Activated effector memory CD4-positive, alpha-beta T cell treated with Interleukin-2 at 50 U/mL for 16 hours (primary cell): ENCODE measurements at regions not wholly inside any gene's neighbourhood (a gene's known extent, or its start where the extent isn't known, plus 50 kb on each side); places are given as distances from the start of the nearest gene placed in this dataset.
"Not testable (repeated sequence)": the region's sequence is repeated elsewhere in the genome, so short reads cannot be mapped to it uniquely, and the experiment has no call there.

Source experiments
- DNase-seq: peaks from one replicate; pipeline ENCODE4 v3.0.0-alpha.2; 2020

DNA sequence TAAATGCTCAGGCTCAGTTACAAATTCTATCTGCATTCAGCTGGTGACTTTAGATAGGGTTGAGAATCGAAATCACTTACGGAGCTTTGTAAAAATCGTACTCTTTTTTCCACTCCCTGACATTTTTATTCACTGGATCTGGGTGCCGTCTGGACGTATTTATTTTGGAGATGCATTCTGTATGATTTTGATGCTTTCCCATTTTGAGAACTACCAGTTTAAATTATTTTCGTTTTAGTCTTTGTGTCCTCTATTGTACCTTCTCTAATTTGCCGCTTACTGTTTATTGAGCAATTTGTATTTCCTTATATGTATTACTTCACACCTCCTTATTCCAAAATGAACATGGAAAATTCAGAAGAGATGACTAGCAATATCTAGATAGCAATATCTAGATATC, 96.2 kb downstream of the FASLG start:
- DNase-seq, result no peak

DNA sequence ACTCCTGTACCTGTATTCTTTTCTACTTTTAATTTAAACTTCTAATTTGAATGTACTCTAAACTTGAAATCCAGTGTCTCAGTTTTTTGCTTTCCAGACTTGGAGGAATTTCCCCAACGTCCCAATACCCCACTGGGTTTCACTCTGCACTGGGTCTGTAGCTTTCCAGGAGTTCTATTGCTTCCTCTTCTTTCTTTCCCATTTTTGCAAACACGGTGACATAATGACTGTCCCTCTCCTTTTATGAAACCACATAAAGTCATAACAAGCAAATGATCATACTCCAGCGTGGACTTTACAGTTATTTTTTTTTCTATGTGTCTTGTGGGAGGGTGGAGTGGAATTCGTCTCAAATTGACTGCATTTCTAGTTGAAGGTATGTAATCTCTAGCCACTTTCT, 97.1 kb downstream of the FASLG start:
- DNase-seq, result no peak

DNA sequence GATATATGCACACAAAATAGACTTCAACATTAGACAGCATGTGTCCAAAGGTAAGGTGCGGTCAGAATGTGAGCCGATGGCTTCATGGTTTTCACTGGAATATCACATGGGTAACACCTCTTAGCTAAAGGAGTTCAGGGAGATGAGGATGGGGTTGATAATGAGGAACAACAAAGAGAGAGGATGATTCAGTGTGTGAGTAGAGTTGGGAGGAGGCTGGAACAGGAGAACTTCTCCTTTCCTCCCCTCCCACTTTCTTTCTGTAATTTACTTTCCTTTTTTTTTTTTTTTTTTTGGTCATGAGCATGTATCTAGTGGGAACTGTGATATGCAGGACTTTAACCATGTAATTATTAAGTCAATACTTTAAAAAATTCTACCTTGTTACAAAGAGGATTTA, 99.4 kb downstream of the FASLG start:
- DNase-seq, result no peak

DNA sequence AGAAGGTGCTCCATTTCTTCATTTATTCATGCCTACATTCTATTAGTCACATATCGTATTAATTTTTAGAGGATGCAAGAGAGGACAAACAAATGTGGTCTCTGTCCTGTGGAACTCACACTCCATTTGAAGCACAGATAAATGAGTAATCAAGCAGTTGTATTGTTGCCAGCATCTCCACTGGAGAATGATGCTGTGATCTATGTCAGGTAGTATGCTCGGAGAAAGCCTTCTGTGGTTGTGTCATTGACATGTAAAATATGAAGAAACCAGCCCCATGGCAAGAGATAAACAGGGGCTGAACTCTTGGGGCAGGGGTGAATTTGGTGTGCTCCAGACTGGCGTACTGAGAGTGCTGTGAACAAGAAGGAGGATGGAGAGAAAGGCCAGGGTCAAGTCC, 101.2 kb downstream of the FASLG start:
- no peak for DNase-seq

DNA sequence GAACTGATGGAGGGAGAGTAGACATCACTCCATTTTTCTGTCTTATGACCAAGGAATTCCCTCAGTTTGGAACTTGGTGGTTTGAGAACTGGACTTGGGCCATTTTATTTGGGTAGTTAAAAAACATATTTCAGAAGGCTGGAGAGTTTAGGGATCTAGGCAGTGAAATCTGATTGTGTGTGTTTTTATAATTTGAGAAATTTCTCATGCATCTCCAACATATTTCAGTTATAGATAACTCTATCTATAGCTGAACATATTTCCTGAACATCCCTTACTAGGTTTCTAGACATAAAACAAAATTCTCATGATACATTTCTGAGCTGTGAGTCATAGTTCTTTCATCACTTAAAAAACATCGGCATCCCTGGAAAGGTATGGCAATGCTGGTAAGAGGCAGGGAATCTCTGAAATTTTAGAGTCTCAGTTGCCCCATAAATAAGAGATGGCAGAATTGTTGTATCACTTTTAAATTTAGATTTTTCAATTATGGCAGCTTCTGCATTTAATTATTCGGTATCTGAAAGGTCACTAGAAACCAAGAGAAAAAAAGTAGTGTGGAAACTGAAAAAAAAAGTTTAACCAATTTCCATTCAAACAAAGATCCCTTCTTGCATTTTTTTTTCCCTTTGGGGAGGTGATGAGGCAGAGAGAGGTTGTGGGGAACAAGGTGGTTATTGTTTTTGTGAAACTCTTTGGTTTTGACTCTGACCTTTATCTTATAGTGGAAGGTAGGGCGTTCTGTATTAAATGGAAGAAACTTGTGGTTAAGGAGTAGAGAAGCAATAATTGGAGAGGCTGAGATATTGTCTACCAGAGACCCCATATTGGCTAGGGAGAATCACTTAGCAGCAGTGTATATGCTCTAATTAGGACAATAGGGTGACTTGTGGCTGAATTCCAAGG, 102.9 kb downstream of the FASLG start:
- DNase-seq, result no peak

DNA sequence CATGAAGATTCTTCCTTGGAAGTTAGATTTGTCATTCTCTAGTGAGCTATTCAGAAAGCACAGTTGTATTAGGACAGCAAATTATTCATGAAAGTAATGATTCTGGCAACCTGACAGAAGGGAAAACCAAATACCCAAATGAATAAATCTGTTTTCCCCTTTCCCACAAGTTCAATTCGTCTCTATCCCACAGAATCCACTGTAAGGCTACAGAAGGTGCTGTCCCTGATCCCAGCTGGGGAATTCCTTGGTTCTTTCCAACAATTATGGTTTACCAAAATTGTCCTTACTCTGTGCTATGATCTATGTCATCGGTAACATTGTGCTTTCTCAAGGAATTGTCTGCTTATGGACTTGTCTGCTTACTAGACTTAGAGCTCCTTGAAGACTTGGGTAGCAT, 104.2 kb downstream of the FASLG start:
- no peak for DNase-seq

DNA sequence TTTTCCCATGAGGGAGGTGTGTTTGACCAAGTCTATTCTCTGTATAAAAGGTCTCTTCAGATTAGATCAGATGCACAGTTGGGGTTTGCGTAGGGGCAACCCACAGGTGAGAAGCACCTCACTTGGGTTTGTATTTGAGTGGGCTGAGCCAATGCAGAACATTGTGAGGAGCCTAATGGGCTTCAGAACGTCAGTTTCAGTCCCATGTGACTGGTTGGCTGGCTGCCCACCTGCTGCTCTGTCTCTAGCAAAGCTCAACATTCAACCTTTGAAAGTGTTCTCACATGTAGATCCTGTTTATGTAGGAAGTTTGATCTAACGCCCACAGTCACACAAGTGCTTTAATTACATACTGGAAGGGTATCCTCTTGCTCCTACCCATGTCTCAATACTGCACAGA, 105.5 kb downstream of the FASLG start:
- no peak for DNase-seq

DNA sequence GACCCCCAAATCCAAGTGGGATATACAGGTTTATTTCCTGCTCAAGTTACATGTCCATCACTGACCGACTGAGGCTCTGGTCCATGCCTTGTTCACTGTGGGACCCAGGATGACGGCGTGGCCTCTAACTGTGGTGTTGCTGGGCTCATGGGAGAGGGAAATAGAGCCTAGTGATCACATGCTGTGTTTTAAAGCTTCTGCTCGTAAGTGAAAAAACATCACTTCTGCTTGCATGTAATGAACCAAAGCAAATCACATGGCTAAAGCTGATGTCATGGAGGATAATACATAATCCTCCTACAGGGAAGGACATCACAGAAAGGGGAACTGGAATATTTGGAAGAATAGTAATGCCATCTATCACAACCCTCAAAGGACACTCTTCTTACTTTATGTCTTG, 107.6 kb downstream of the FASLG start:
- no peak for DNase-seq

DNA sequence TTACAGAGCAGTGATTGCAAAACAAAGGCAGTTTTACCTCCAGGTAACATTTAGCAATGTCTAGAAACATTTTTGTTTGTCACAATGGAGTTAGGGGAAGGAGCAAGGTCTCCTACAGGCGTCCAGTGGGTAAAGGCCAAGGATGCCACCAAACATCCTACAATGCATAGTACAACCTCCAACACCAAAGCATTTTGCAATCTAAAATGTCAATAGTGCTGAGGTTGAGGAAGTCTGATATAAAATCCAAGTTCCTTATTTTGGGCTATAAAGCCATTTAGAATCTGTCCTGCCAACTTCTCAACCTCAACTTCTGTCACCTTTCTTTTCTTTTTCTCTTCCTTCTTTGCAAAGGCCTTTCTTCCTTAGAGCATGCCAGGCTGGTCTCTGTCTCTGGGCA, 111.2 kb downstream of the FASLG start:
- no peak for DNase-seq

DNA sequence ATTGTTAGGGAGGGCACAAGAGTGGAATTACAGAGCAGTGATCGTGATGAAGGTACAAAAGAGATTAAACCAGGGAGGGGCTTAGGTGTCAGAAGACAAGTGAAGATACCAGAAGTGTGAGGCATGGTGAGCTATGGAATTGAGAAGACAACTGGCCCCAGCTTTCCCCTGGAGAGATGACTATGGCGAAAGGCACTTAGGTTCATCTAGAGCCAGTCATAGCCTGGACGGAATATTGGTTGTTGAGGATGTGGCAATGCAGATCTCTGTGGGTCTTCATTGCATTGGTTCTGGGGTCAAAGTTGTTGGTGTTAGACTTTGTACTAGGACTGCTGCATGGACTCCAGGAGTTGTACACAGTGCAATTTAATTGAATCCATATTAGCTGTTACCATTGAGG, 115.7 kb downstream of the FASLG start:
- no peak for DNase-seq

DNA sequence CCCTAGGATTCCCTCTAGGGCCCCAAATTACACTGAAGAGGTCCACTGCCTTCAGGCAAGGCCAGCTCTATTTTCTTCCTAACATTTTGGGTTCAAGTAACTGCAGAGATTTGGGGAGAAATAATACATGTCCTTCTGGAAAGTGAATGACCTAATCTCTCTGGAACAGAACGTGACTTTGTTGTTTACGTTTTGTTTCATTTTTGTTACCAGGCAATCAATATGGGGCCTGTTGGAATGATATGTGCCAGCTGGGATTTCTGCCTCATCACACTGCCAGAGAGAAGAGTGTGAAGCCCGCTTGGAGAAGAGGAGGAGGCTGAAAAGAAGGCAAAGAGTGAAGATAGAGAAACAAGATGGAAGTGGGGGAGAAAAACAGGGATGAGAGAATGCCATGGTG, 116.7 kb downstream of the FASLG start:
- no peak for DNase-seq

DNA sequence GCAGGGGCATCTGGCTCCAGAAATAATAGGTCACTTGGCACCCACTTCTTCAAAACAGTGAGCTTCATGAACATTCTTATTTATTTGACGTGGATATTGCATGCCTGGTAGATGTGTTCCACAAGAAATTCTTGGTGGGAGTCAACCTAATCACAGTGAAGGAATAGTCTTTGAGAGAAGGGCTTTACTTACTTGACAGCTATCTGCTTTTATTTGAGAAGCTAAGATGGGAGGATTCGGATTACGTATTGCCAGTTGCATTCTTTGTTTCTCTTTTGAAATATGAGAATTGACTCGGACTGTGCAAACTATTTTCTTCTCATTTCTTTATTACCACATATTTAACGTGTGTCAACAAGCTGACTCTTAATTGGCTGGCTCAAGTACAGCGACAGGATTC, 117.2 kb downstream of the FASLG start:
- DNase-seq, result no peak

DNA sequence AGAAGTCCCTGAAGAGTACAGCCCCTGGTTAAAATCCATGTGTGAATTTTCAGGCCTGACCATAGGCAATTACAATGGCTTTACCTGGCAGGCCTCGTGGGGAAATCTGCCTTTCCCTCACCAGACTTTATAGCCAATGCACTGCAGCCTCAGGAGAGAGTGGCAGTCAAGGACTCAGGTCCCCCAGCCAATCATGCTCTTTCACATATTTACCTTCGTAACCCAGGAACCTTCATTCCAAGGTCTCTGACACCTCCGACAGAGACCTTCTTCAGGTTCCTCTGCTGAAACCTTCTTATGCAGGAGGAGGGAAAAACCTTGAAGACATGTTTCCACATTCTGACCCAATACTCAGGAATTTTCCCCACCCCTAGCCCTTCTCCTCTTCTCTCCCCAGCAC, 118.9 kb downstream of the FASLG start:
- DNase-seq, result no peak

DNA sequence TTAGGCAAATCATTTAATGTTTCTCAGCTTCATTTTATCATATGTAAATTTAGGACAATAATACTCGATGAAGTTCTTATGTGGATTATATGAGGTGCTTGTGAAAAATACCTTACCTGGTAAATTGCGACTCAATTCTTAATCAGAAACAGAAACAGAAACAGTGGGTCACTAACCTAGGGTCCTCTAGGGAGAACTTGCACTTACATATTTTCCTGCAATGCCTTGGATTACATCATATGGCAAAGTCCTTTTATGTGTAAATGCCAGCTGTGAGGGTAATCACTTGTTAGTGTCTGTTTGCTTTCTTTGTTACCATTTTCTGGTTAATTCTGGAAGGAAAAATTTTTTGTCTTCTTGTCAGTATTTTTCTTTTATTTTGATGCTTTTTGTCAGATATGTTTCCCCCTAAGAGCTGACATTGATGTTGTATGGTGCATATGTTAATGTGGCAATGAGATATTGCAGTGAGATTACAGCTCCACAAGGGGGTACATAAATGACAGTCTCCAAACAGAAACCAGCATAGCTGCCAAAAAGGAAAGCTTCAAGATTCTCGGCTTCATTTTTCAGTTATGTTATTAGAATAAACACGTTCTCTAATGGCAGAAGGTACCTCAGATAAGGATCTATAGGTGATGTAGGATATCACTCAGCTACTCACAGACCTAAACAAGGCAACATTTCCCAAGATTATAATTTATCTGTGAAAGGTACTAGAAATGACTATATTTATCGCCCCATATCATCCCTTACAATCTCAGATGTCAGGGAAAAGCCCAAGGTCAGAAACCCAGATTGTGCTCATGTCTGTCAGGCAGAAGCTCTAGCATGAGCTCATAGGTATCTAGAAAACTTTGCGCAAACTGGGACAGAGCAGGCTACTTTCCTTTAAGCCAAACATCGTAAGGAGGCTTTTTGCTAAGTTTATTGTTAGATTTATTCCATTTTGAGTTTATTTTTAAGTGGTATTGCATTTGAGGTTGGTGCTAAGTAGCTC, 119.9 kb downstream of the FASLG start:
- DNase-seq, result no peak

DNA sequence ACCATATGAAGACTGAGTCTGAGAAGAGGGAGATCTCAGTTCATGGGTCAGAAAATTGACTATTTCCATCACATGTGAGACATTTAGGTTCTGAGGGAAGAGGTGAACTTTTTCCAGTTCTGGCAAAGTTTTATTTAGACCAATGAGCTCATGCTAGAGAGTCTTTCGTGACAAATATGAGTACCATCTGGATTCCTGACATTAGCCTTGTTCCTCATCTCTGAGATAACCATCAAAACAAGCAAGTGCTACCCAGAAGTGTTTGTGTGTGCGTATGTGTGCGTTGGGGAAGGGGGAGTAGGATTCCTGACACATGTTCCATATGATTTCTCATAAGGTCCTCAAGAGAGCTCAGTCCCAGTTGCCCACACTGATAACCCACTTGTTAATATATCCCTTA, 120.6 kb downstream of the FASLG start:
- DNase-seq, result no peak

DNA sequence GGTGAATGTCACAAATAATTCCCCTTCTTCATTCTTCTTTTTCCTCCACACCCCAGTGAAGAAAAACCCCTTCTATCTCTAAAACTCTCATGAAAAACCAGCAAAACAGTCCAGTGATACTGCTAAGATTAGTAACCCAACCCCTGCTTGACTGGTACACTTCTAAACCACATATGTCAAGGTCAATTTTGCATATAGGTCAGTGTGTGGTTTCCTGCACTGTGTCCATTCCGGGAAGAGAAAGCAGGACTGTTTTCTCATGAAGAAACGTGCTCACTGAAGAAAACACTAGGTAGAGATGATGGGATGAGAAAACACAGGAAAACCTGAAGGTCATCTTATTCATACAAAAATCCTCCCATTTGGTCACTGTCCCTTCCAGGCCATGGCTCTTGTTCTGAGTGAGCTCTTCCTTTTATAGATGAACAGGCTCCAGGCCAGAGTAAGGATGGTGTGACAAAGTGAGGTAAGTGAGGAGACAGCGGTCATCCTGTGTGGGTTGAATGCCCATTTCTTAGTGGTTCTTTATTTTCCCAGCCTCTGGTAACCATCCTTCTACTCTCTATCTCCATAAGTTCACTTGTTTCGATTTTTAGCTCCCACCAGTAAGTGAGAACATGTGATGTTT, 122.7 kb downstream of the FASLG start:
- DNase-seq, result no peak

DNA sequence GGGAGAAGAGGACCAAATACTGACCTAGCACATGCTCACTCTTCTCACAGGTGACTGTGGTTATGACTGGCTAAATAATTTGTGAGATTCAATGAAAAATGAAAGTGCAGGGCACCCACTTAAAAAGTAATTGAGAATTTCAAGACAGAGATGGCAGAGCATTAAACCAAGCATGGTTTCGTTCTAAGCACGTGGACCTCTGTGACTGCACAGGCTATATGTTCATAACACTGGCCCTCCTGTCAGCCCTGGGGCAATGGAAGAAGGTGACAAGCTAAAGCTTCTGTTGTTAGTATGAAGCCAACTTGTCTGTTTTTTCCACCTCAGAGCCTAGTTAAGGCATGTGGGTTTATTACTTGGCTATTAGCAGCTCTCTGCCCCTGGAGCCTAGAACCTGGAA, 130.9 kb downstream of the FASLG start:
- DNase-seq, result no peak

DNA sequence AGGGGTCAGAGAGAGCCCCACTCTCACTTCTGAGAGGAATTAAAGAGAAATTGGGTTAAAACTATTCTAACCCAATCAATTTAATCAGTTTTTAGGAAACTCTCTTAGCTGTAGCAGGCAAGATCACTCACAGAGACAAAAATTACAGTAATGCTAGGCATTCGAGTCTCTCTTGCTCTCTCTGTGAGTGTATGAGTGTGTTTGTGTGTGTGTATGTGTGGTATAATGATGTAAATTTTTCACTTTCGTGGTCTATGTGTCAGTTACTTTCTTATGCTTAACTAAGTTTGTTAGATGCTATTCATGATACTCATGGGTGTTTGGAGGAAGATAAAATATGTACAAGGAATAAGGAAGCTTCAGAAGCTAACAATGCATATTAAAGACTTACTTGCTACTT, 131.3 kb downstream of the FASLG start:
- DNase-seq, result no peak

DNA sequence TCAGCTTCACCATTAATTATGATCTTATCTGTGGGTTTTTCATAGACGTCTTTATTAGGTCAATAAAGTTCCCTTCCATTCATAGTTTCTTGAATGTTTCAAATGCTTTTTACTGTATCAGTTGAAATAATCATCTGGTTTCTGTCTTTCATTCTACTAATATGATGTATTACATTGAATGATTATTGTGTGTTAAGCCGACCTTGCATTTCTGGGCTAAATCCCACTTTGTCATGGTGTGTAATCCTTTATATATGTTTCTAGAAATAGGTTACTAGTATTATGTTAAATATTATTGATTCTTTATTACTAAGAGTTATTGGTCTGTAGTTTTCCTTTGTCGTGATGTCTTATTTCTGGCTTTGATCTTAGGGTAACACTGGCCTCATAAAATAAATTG, 134.9 kb downstream of the FASLG start:
- no peak for DNase-seq

DNA sequence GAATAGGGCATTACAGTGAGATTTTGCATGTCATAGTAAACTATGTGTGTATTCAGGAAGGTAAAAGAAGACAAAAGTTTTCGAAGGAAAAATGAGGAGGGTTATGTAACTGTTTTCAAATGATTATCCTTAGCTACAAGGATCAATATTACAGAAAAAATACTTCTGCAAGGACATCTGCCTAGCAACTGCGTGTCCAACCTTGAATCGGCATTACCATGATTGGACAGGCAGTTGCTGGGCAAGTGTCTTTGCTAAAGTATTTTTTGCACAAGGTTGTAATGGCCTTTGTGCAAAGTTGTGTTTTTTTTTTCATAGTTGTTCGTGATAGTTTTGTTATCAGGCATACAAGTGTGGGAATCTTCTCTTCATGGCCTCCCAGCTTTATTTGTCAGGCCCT, 136.8 kb downstream of the FASLG start:
- no peak for DNase-seq

DNA sequence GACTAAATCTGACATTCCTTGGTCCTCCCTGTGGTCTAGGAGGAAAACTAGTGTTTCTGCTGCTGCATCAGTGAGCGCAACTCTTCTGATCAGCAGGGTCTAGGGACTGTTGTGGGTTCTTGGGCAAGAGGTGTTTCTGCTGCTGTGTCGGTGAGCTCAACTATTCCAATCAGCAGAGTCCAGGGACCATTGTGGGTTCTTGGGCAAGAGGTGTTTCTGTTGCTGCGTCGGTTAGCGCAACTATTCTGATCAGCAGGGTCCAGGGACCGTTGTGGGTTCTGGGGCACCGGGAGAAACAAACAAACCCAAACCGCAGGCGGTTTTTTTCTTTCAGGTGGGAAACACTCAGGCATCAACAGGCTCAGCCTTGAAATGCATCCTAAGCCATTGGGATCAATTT, 140.9 kb downstream of the FASLG start:
- not testable (repeated sequence) for DNase-seq

DNA sequence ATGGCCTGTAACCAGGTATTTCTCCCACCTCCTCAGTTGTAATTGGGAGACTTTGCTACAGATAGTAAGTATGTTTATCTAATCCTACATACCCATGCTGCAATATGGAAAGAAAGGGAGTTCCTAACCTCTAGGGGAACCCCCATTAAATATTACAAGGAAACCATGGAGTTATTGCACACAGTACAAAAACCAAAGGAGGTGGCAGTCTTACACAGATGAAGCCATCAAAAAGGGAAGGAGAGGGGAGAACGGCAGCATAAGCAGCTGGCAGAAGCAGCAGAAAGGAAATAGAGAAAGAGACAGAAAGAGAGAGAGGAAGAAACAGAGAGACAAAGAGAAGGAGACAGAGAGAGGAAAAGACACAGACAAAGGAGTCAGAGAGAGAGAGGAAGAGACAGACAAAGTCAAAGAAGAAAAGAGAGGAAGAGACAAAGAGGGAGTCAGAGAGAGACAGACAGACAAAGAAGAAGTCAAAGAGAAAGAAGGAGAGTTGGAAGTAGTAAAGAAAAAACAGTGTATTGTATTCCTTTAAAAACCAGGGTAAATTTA, 142.9 kb downstream of the FASLG start:
- no peak for DNase-seq

DNA sequence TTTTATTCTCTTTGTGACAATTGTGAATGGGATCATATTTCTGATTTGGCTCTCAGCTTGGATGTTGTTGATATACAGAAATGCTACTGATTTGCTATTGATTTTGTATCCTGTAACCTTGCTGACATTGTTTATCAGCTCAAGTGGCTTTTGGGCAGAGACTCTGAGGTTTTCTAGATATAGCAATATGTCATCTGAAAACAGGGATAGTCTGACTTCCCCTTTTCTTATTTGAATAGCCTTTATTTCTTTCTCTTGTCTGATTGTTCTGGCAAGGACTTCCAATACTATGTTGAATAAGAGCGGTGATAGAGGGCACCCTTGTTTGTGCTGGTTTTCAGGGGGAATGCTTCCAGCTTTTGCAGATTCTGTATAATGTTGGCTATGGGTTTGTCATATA, 150.8 kb downstream of the FASLG start:
- DNase-seq, result no peak
